Testis (tissue), 2 donors: ENCODE measurements at regions not wholly inside any gene's neighbourhood (a gene's known extent, or its start where the extent isn't known, plus 50 kb on each side); places are given as distances from the start of the nearest gene placed in this dataset.

ENCODE experiments used
- POLR2A ChIP-seq: fragments of 450-650 bp; IDR thresholded peaks from one replicate; pipeline ENCODE4 v1.6.1; 2017; ENCODE audit warnings: antibody characterized with exemption, mild to moderate bottlenecking, moderate library complexity
- TF ChIP-seq, protein P1 (sequence below), 3 experiments: fragments of 450-650 bp in 2 of 3; fragments of 200-600 bp in 1 of 3; sonication (generic) in 1 of 3; IDR thresholded peaks; one replicate each; pipeline ENCODE4 v1.5.1; 2016 to 2019; ENCODE audit warnings: antibody characterized with exemption in 3 of 3, mild to moderate bottlenecking in 2 of 3, moderate library complexity in 1 of 3

- TF ChIP-seq, protein P1, sequence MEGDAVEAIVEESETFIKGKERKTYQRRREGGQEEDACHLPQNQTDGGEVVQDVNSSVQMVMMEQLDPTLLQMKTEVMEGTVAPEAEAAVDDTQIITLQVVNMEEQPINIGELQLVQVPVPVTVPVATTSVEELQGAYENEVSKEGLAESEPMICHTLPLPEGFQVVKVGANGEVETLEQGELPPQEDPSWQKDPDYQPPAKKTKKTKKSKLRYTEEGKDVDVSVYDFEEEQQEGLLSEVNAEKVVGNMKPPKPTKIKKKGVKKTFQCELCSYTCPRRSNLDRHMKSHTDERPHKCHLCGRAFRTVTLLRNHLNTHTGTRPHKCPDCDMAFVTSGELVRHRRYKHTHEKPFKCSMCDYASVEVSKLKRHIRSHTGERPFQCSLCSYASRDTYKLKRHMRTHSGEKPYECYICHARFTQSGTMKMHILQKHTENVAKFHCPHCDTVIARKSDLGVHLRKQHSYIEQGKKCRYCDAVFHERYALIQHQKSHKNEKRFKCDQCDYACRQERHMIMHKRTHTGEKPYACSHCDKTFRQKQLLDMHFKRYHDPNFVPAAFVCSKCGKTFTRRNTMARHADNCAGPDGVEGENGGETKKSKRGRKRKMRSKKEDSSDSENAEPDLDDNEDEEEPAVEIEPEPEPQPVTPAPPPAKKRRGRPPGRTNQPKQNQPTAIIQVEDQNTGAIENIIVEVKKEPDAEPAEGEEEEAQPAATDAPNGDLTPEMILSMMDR (IDR thresholded peaks at IDR 0.05): no peak
- TF ChIP-seq POLR2A: no peak
Observed at GRCh38 chr1:30310966-30311742, 412.2 kb downstream of the MATN1 start.
